ENCODE measurements at regions not wholly inside any gene's neighbourhood (a gene's known extent, or its start where the extent isn't known, plus 50 kb on each side); places are given as distances from the start of the nearest gene placed in this dataset.

GRCh38 chr2:180651596-180651995 lies 328.8 kb upstream of the UBE2E3 start:
- Histone ChIP-seq H3K9me3 (replicated peaks) (no peaks in the 10 kb centered on the region), H3K36me3 (no peaks in the 10 kb centered on the region), H3K4me1 (replicated peaks) (peaks cover 9% of the 10 kb centered on the region), H3K4me3 (no peak overlapping the region), H3K27me3 (replicated peaks) (no peaks in the 10 kb centered on the region), H3K27ac (no peak overlapping the region)
- DNase-seq (ENCODE audit: low read depth in 1 of 2, low spot score in 2 of 2) = no peak

- no peak for DNase-seq (ENCODE audit: low read depth in 1 of 2, low spot score in 2 of 2)
- no peaks in the 10 kb centered on the region for H3K9me3 ChIP-seq (replicated peaks)
- no peak overlapping the region for H3K27ac ChIP-seq
- no peaks in the 10 kb centered on the region for H3K27me3 ChIP-seq (replicated peaks)
- no peaks in the 10 kb centered on the region for H3K4me1 ChIP-seq (replicated peaks)
- H3K4me3 ChIP-seq = no peak overlapping the region
- no peaks in the 10 kb centered on the region for H3K36me3 ChIP-seq
These were observed 332.8 kb upstream of the UBE2E3 start for GRCh38 chr2:180647621-180648020.

GRCh38 chr2:180647221-180647620 lies 333.2 kb upstream of the UBE2E3 start:
- H3K27ac ChIP-seq = no peak overlapping the region

GRCh38 chr2:180646756-180647155 lies 333.6 kb upstream of the UBE2E3 start:
- H3K9me3 ChIP-seq (replicated peaks) = no peaks in the 10 kb centered on the region
- no peaks in the 10 kb centered on the region for H3K27me3 ChIP-seq (replicated peaks)
- no peak overlapping the region for H3K27ac ChIP-seq
- no peak overlapping the region for H3K4me3 ChIP-seq
- no peaks in the 10 kb centered on the region for H3K36me3 ChIP-seq
- DNase-seq (ENCODE audit: low read depth in 1 of 2, low spot score in 2 of 2) = no peak
- H3K4me1 ChIP-seq (replicated peaks) = no peaks in the 10 kb centered on the region

More at GRCh38 chr2:180647221-180647620, 333.2 kb upstream of the UBE2E3 start:
- Histone ChIP-seq H3K9me3 (replicated peaks) (no peaks in the 10 kb centered on the region), H3K4me1 (replicated peaks) (no peaks in the 10 kb centered on the region), H3K27me3 (replicated peaks) (no peaks in the 10 kb centered on the region), H3K36me3 (no peaks in the 10 kb centered on the region), H3K4me3 (no peak overlapping the region)
- no peak for DNase-seq (ENCODE audit: low read depth in 1 of 2, low spot score in 2 of 2)

GRCh38 chr2:180644709-180645108 lies 335.7 kb upstream of the UBE2E3 start:
- Histone ChIP-seq H3K4me3 (no peak overlapping the region), H3K27ac (no peak overlapping the region), H3K4me1 (replicated peaks) (no peaks in the 10 kb centered on the region), H3K9me3 (replicated peaks) (no peaks in the 10 kb centered on the region), H3K27me3 (replicated peaks) (no peaks in the 10 kb centered on the region), H3K36me3 (no peaks in the 10 kb centered on the region)
- no peak for DNase-seq (ENCODE audit: low read depth in 1 of 2, low spot score in 2 of 2)

- H3K36me3 ChIP-seq = no peaks in the 10 kb centered on the region
- H3K9me3 ChIP-seq (replicated peaks) = no peaks in the 10 kb centered on the region
- no peaks in the 10 kb centered on the region for H3K27me3 ChIP-seq (replicated peaks)
- no peak for DNase-seq (ENCODE audit: low read depth in 1 of 2, low spot score in 2 of 2)
- no peaks in the 10 kb centered on the region; the same call in 1 of the 2 replicates for H3K4me1 ChIP-seq (replicated peaks)
- no peak overlapping the region for H3K4me3 ChIP-seq
- no peak overlapping the region for H3K27ac ChIP-seq
These were observed 349.6 kb upstream of the UBE2E3 start for GRCh38 chr2:180630756-180631155.

GRCh38 chr2:180625006-180625844 lies 355.2 kb upstream of the UBE2E3 start:
- no peaks in the 10 kb centered on the region for H3K27me3 ChIP-seq (replicated peaks)
- peaks cover 11% of the 10 kb centered on the region; the same call in 1 of the 2 replicates for H3K4me1 ChIP-seq (replicated peaks)
- no peaks in the 10 kb centered on the region for H3K9me3 ChIP-seq (replicated peaks)
- no peak overlapping the region for H3K4me3 ChIP-seq
- peak; percentile 52 to 69 for DNase-seq (ENCODE audit: low read depth in 1 of 2, low spot score in 2 of 2)
- H3K27ac ChIP-seq = no peak overlapping the region
- no peaks in the 10 kb centered on the region for H3K36me3 ChIP-seq

- H3K4me1 ChIP-seq (replicated peaks) = peaks cover 15% of the 10 kb centered on the region; the same call in 1 of the 2 replicates
- H3K27ac ChIP-seq = no peak overlapping the region
- no peaks in the 10 kb centered on the region for H3K36me3 ChIP-seq
- H3K4me3 ChIP-seq = no peak overlapping the region
- H3K9me3 ChIP-seq (replicated peaks) = no peaks in the 10 kb centered on the region
- DNase-seq (ENCODE audit: low read depth in 1 of 2, low spot score in 2 of 2) = no peak
- H3K27me3 ChIP-seq (replicated peaks) = no peaks in the 10 kb centered on the region
These were observed 358.2 kb upstream of the UBE2E3 start for GRCh38 chr2:180621941-180622918.

- Histone ChIP-seq H3K4me3 (no peak overlapping the region), H3K27ac (no peak overlapping the region), H3K27me3 (replicated peaks) (no peaks in the 10 kb centered on the region), H3K9me3 (replicated peaks) (no peaks in the 10 kb centered on the region), H3K36me3 (no peaks in the 10 kb centered on the region), H3K4me1 (replicated peaks) (peaks cover 15% of the 10 kb centered on the region; the same call in 1 of the 2 replicates)
- DNase-seq (ENCODE audit: low read depth in 1 of 2, low spot score in 2 of 2) = no peak
These were observed 359.0 kb upstream of the UBE2E3 start for GRCh38 chr2:180621366-180621765.

- no peak for DNase-seq (ENCODE audit: low read depth in 1 of 2, low spot score in 2 of 2)
- Histone ChIP-seq H3K27me3 (replicated peaks) (no peaks in the 10 kb centered on the region), H3K4me1 (replicated peaks) (0 out of 2 replicates have a peak, but pooled peaks cover 4% of the 10 kb centered on the region), H3K27ac (no peak overlapping the region), H3K36me3 (no peaks in the 10 kb centered on the region), H3K9me3 (replicated peaks) (no peaks in the 10 kb centered on the region), H3K4me3 (no peak overlapping the region)
These were observed 361.8 kb upstream of the UBE2E3 start for GRCh38 chr2:180618570-180618969.

- DNase-seq (ENCODE audit: low read depth in 1 of 2, low spot score in 2 of 2) = no peak
- no peak overlapping the region for H3K4me3 ChIP-seq
- no peaks in the 10 kb centered on the region for H3K27me3 ChIP-seq (replicated peaks)
- no peaks in the 10 kb centered on the region for H3K9me3 ChIP-seq (replicated peaks)
- H3K4me1 ChIP-seq (replicated peaks) = 0 out of 2 replicates have a peak, but pooled peaks cover 4% of the 10 kb centered on the region
- H3K27ac ChIP-seq = no peak overlapping the region
- H3K36me3 ChIP-seq = no peaks in the 10 kb centered on the region
These were observed 365.6 kb upstream of the UBE2E3 start for GRCh38 chr2:180614776-180615175.

GRCh38 chr2:180609626-180610340 lies 370.6 kb upstream of the UBE2E3 start:
- Histone ChIP-seq H3K4me1 (replicated peaks) (no peaks in the 10 kb centered on the region), H3K27me3 (replicated peaks) (no peaks in the 10 kb centered on the region), H3K4me3 (no peak overlapping the region), H3K27ac (no peak overlapping the region), H3K9me3 (replicated peaks) (no peaks in the 10 kb centered on the region), H3K36me3 (no peaks in the 10 kb centered on the region)
- no peak for DNase-seq (ENCODE audit: low read depth in 1 of 2, low spot score in 2 of 2)

GRCh38 chr2:180607514-180608049 lies 372.8 kb upstream of the UBE2E3 start:
- H3K9me3 ChIP-seq (replicated peaks) = no peaks in the 10 kb centered on the region
- no peaks in the 10 kb centered on the region for H3K36me3 ChIP-seq
- H3K4me1 ChIP-seq (replicated peaks) = no peaks in the 10 kb centered on the region
- no peak overlapping the region for H3K27ac ChIP-seq
- H3K4me3 ChIP-seq = no peak overlapping the region
- no peaks in the 10 kb centered on the region for H3K27me3 ChIP-seq (replicated peaks)
- no peak for DNase-seq (ENCODE audit: low read depth in 1 of 2, low spot score in 2 of 2)
